DMS 273 treated with DMSO at 0.1 percent for 48 hours (cell line): ENCODE measurements at regions not wholly inside any gene's neighbourhood (a gene's known extent, or its start where the extent isn't known, plus 50 kb on each side); places are given as distances from the start of the nearest gene placed in this dataset.
"Not testable (repeated sequence)": the region's sequence is repeated elsewhere in the genome, so short reads cannot be mapped to it uniquely, and the experiment has no call there.

ENCODE experiments used
- DNase-seq: peaks from one replicate; lab custom pipeline; 2025; lab: John Stamatoyannopoulos, UW

GRCh38 chr9:13814647-13815400 lies 499.1 kb downstream of the NFIB start:
- DNase-seq: no peak

- no peak for DNase-seq
Observed at GRCh38 chr9:13811876-13812275, 502.1 kb downstream of the NFIB start.

GRCh38 chr9:13810510-13810909 lies 503.4 kb downstream of the NFIB start:
- peak; percentile 2 for DNase-seq

- peak; percentile 79 for DNase-seq
Observed at GRCh38 chr9:13809401-13809800, 504.5 kb downstream of the NFIB start.

GRCh38 chr9:13807118-13807517 lies 506.8 kb downstream of the NFIB start:
- no peak for DNase-seq

- DNase-seq: no peak
Observed at GRCh38 chr9:13806714-13807113, 507.2 kb downstream of the NFIB start.

- no peak for DNase-seq
Observed at GRCh38 chr9:13805546-13805945, 508.4 kb downstream of the NFIB start.

- DNase-seq: no peak
Observed at GRCh38 chr9:13804532-13804931, 509.4 kb downstream of the NFIB start.

GRCh38 chr9:13800776-13801175 lies 513.2 kb downstream of the NFIB start:
- DNase-seq: no peak

GRCh38 chr9:13797701-13798100 lies 516.2 kb downstream of the NFIB start:
- not testable (repeated sequence) for DNase-seq

- DNase-seq: no peak
Observed at GRCh38 chr9:13791816-13792215, 512.3 kb upstream of the MPDZ start.

GRCh38 chr9:13790055-13790454 lies 510.6 kb upstream of the MPDZ start:
- DNase-seq: no peak

GRCh38 chr9:13787234-13787833 lies 507.8 kb upstream of the MPDZ start:
- peak; percentile 21 for DNase-seq

GRCh38 chr9:13786711-13787110 lies 507.2 kb upstream of the MPDZ start:
- no peak for DNase-seq

- DNase-seq: no peak
Observed at GRCh38 chr9:13786131-13786530, 506.6 kb upstream of the MPDZ start.

GRCh38 chr9:13779106-13779505 lies 499.6 kb upstream of the MPDZ start:
- DNase-seq: no peak

GRCh38 chr9:13778631-13779030 lies 499.1 kb upstream of the MPDZ start:
- DNase-seq: no peak

- DNase-seq: no peak
Observed at GRCh38 chr9:13770956-13771355, 491.5 kb upstream of the MPDZ start.

- DNase-seq: no peak
Observed at GRCh38 chr9:13769641-13770040, 490.1 kb upstream of the MPDZ start.

GRCh38 chr9:13769006-13769405 lies 489.5 kb upstream of the MPDZ start:
- DNase-seq: no peak

- DNase-seq: no peak
Observed at GRCh38 chr9:13762209-13762608, 482.7 kb upstream of the MPDZ start.

GRCh38 chr9:13759551-13759950 lies 480.1 kb upstream of the MPDZ start:
- no peak for DNase-seq

- DNase-seq: no peak
Observed at GRCh38 chr9:13758936-13759335, 479.4 kb upstream of the MPDZ start.

- DNase-seq: no peak
Observed at GRCh38 chr9:13756943-13757342, 477.5 kb upstream of the MPDZ start.
